BJ (cell line): ENCODE measurements at regions not wholly inside any gene's neighbourhood (a gene's known extent, or its start where the extent isn't known, plus 50 kb on each side); places are given as distances from the start of the nearest gene placed in this dataset.

Experiments
- CTCF ChIA-PET: fragments of 350-600 bp; formaldehyde crosslinking; extraction: SDS; loops from one replicate; lab custom pipeline; 2021; ENCODE audit warnings: antibody characterized with exemption, inconsistent platforms; lab: Yijun Ruan, JAX
- POLR2A ChIA-PET: fragments of 300-600 bp; sonication (Branson Sonifier 250); formaldehyde crosslinking; extraction: SDS; loops from one replicate; lab custom pipeline; 2021; ENCODE audit warnings: antibody characterized with exemption; lab: Charles Lee
- DNase-seq: peaks from one replicate; pipeline ENCODE4 v3.0.0-alpha.2; 2011; ENCODE audit warnings: low read depth
- H3K27me3 ChIP-seq: 2 replicates; pipeline ENCODE4 v1.6.0; 2011; ENCODE audit warnings: low read length; ENCODE audit not compliant: control insufficient read depth, insufficient read depth
- H3K36me3 ChIP-seq: 2 replicates; pipeline ENCODE4 v1.5.1; 2011; ENCODE audit warnings: low read length; ENCODE audit not compliant: control insufficient read depth, insufficient read depth
- H3K4me3 ChIP-seq: 2 replicates; pipeline ENCODE4 v1.5.1; 2011; ENCODE audit warnings: low read depth, mild to moderate bottlenecking, control low read depth, low read length
- TF ChIP-seq, protein P1 (sequence below): IDR thresholded peaks from 2 replicates; pipeline ENCODE4 v1.5.1; 2011; ENCODE audit warnings: low read depth, mild to moderate bottlenecking, control low read depth, inconsistent platforms, low read length, moderate library complexity; ENCODE audit not compliant: insufficient read depth

GRCh38 chr20:16940701-16941100 is 192.5 kb downstream of the OTOR start:
- ChIA-PET POLR2A (no interaction called here), CTCF (interaction anchor here (0.7 kb wide), 1 partner anchor 9 kb away, joined by 3 read pairs; no protein-coding TSS in a partner anchor)
- no peak overlapping the region for H3K4me3 ChIP-seq
- no peak for DNase-seq
- no peaks in the 10 kb centered on the region for H3K36me3 ChIP-seq
- TF ChIP-seq, protein P1, sequence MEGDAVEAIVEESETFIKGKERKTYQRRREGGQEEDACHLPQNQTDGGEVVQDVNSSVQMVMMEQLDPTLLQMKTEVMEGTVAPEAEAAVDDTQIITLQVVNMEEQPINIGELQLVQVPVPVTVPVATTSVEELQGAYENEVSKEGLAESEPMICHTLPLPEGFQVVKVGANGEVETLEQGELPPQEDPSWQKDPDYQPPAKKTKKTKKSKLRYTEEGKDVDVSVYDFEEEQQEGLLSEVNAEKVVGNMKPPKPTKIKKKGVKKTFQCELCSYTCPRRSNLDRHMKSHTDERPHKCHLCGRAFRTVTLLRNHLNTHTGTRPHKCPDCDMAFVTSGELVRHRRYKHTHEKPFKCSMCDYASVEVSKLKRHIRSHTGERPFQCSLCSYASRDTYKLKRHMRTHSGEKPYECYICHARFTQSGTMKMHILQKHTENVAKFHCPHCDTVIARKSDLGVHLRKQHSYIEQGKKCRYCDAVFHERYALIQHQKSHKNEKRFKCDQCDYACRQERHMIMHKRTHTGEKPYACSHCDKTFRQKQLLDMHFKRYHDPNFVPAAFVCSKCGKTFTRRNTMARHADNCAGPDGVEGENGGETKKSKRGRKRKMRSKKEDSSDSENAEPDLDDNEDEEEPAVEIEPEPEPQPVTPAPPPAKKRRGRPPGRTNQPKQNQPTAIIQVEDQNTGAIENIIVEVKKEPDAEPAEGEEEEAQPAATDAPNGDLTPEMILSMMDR: no peak
- H3K27me3 ChIP-seq: 0 out of 2 replicates have a peak, but pooled peaks cover 2% of the 10 kb centered on the region

GRCh38 chr20:16942051-16942450 is 193.9 kb downstream of the OTOR start:
- ChIA-PET POLR2A (no interaction called here), CTCF (interaction anchor here (1.2 kb wide), 1 partner anchor 12 kb away, joined by 3 read pairs; no protein-coding TSS in a partner anchor)
- 0 out of 2 replicates have a peak, but pooled peaks cover 2% of the 10 kb centered on the region for H3K27me3 ChIP-seq
- no peak for DNase-seq
- H3K36me3 ChIP-seq: no peaks in the 10 kb centered on the region
- TF ChIP-seq, protein P1: no peak
- no peak overlapping the region for H3K4me3 ChIP-seq

DNA sequence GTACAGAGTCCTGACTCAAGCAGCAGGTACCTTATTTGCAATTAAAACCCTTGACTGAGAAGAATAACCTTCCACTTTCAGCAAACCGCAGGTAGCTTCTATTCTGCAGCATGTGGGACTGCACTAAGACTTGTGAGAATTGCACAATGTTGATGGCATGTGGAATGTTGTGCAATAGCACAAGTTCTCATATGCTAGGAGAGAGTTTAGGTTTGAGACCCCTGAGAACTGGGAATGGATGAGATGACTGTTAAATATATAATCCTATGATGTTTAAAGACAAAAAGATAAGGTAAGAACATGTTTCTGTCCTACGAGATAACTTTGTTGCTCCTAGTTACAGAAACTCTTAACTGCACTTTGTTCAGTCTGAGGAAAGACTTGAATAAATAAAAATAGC is 194.6 kb downstream of the OTOR start:
- Histone ChIP-seq H3K36me3 (no peaks in the 10 kb centered on the region), H3K27me3 (0 out of 2 replicates have a peak, but pooled peaks cover 2% of the 10 kb centered on the region), H3K4me3 (no peak overlapping the region)
- no peak for DNase-seq
- CTCF ChIA-PET: interaction anchor here (0.6 kb wide), 1 partner anchor 122 kb away, joined by 3 read pairs; no protein-coding TSS in a partner anchor
- POLR2A ChIA-PET: no interaction called here
- TF ChIP-seq, protein P1: no peak

DNA sequence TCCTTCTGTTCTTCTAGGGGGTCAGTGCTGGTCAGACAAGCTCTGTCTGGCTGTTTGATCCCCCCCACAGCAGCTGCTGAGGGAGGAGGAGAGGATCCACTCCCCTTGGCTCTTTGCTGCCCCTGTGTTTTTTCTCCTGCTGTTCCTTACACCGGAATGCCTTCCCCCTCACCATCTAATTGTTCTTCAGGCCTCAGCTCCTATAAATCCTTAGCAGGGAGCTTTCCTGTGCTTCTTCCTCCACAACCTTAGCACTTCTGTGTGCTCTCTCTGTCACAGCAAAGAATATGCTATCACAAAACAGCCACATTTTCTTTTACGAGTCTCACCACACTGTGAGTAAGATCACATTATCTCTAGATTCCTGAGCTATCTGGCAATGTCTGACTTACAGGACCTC is 196.6 kb downstream of the OTOR start:
- CTCF ChIA-PET: interaction anchor here (0.6 to 1.0 kb wide), 2 partner anchors 14 to 49 kb away, joined by 3 read pairs; no protein-coding TSS in a partner anchor

DNA sequence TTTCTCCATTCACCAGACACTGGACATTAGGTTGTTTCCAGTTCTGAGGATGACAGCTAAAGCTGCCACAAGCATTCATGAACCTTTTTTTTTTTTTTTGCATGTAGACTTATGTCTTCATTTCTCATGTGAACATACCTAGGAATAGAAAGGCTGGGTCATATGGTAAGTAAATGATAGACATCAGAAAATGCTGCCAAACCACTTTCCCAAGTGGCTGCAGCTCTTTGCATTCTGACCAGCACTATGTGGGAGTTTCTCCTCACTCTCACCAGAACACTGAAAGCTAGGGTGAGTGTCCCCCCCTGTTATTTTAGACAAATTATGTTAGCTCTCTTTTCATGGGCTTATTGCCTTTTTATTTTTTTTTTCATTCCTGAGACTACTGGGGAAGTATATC is 197.5 kb downstream of the OTOR start:
- Histone ChIP-seq H3K27me3 (0 out of 2 replicates have a peak, but pooled peaks cover 2% of the 10 kb centered on the region), H3K4me3 (no peak overlapping the region), H3K36me3 (no peaks in the 10 kb centered on the region)
- ChIA-PET CTCF (no interaction called here), POLR2A (no interaction called here)
- TF ChIP-seq, protein P1: no peak
- DNase-seq: no peak

More for the DNA sequence above, 196.6 kb downstream of the OTOR start:
- Histone ChIP-seq H3K4me3 (no peak overlapping the region), H3K36me3 (no peaks in the 10 kb centered on the region), H3K27me3 (0 out of 2 replicates have a peak, but pooled peaks cover 2% of the 10 kb centered on the region)
- TF ChIP-seq, protein P1: no peak
- POLR2A ChIA-PET: no interaction called here
- DNase-seq: no peak
